Trophoblast cell (in vitro differentiated cells and primary cell): ENCODE measurements at regions not wholly inside any gene's neighbourhood (a gene's known extent, or its start where the extent isn't known, plus 50 kb on each side); places are given as distances from the start of the nearest gene placed in this dataset.

Experiments
- DNase-seq, 2 donors: peaks; one replicate each; pipeline ENCODE4 v3.0.0-alpha.2; 2016
- H2AFZ ChIP-seq: 2 replicates; pipeline ENCODE4 v1.6.1; 2013; ENCODE audit warnings: low read length, moderate library complexity, mild to moderate bottlenecking; ENCODE audit not compliant: insufficient read depth, poor library complexity
- H2AK5ac ChIP-seq: 2 replicates; pipeline ENCODE4 v1.6.1; 2013; ENCODE audit warnings: mild to moderate bottlenecking, low read length
- H2BK120ac ChIP-seq: 2 replicates; pipeline ENCODE4 v1.6.1; 2013; ENCODE audit warnings: low read length, mild to moderate bottlenecking, moderate library complexity; ENCODE audit not compliant: insufficient read depth, poor library complexity
- H2BK12ac ChIP-seq: 2 replicates; pipeline ENCODE4 v1.6.1; 2013; ENCODE audit warnings: mild to moderate bottlenecking, low read length, moderate library complexity
- H2BK5ac ChIP-seq: 2 replicates; pipeline ENCODE4 v1.6.1; 2013; ENCODE audit warnings: low read length, low read depth, moderate library complexity, mild to moderate bottlenecking; ENCODE audit not compliant: poor library complexity
- H3K14ac ChIP-seq: 2 replicates; pipeline ENCODE4 v1.6.1; 2013; ENCODE audit warnings: mild to moderate bottlenecking, low read length
- H3K18ac ChIP-seq: 2 replicates; pipeline ENCODE4 v1.6.1; 2013; ENCODE audit warnings: mild to moderate bottlenecking, low read length
- H3K23ac ChIP-seq: 2 replicates; pipeline ENCODE4 v1.6.1; 2013; ENCODE audit warnings: low read length
- H3K27ac ChIP-seq: 2 replicates; pipeline ENCODE4 v1.5.1; 2013; ENCODE audit warnings: low read depth, mild to moderate bottlenecking, inconsistent platforms, low read length, moderate library complexity
- H3K27me3 ChIP-seq: 2 replicates; pipeline ENCODE4 v1.6.1; 2013; ENCODE audit warnings: inconsistent platforms, mild to moderate bottlenecking, low read length, moderate library complexity; ENCODE audit not compliant: insufficient read depth
- H3K36me3 ChIP-seq, 2 experiments: 1 replicate in 1 of 2; 2 replicates in 1 of 2; pipeline ENCODE4 v1.6.1; 2013; ENCODE audit warnings: low read length in 2 of 2, mild to moderate bottlenecking in 2 of 2, moderate library complexity in 1 of 2; ENCODE audit not compliant: insufficient read depth in 2 of 2, control insufficient read depth in 1 of 2
- H3K4ac ChIP-seq: 2 replicates; pipeline ENCODE4 v1.6.1; 2013; ENCODE audit warnings: low read depth, mild to moderate bottlenecking, low read length, moderate library complexity
- H3K4me1 ChIP-seq, 2 experiments: 1 replicate in 1 of 2; 2 replicates in 1 of 2; pipeline ENCODE4 v1.6.1; 2013; ENCODE audit warnings: low read length in 2 of 2, mild to moderate bottlenecking in 2 of 2, moderate library complexity in 1 of 2; ENCODE audit not compliant: insufficient read depth in 2 of 2, control insufficient read depth in 1 of 2
- H3K4me2 ChIP-seq: 2 replicates; pipeline ENCODE4 v1.6.1; 2013; ENCODE audit warnings: inconsistent platforms, mild to moderate bottlenecking, low read length, moderate library complexity
- H3K4me3 ChIP-seq: 2 replicates; pipeline ENCODE4 v1.5.1; 2013; ENCODE audit warnings: mild to moderate bottlenecking, low read depth, low read length, inconsistent platforms
- H3K79me1 ChIP-seq: one replicate; pipeline ENCODE4 v1.6.1; 2013; ENCODE audit warnings: low read length
- H3K79me2 ChIP-seq: 2 replicates; pipeline ENCODE4 v1.6.1; 2013; ENCODE audit warnings: low read length, mild to moderate bottlenecking; ENCODE audit not compliant: control insufficient read depth, insufficient read depth, poor library complexity
- H3K9ac ChIP-seq: 2 replicates; pipeline ENCODE4 v1.6.1; 2013; ENCODE audit warnings: mild to moderate bottlenecking, low read length
- H3K9me3 ChIP-seq: 2 replicates; pipeline ENCODE4 v1.6.1; 2013; ENCODE audit warnings: low read depth, mild to moderate bottlenecking, control low read depth, inconsistent platforms, low read length; ENCODE audit not compliant: insufficient read depth
- H4K12ac ChIP-seq: 2 replicates; pipeline ENCODE4 v1.6.1; 2013; ENCODE audit warnings: low read depth, mild to moderate bottlenecking, low read length, moderate library complexity
- H4K8ac ChIP-seq: 2 replicates; pipeline ENCODE4 v1.6.1; 2013; ENCODE audit warnings: low read depth, mild to moderate bottlenecking, low read length, moderate library complexity
- H4K91ac ChIP-seq: one replicate; pipeline ENCODE4 v1.6.1; 2013; ENCODE audit warnings: low read depth, mild to moderate bottlenecking, low read length, moderate library complexity
- WGBS: extraction: QIAGEN DNeasy Blood & Tissue Kit; methylation state at CpG from one replicate; pipeline ENCODE4 v1.1.7; 2013; ENCODE audit warnings: missing lambda C conversion rate; ENCODE audit not compliant: insufficient read length, insufficient coverage; ENCODE audit errors: extremely low coverage; 5-methylcytosine and 5-hydroxymethylcytosine counted together

- Histone ChIP-seq H3K79me1 (no peaks in the 10 kb centered on the region), H2AFZ (no peak overlapping the region), H3K23ac (no peak overlapping the region), H3K9me3 (no peaks in the 10 kb centered on the region), H3K27ac (no peak overlapping the region), H3K36me3 (no peaks in the 10 kb centered on the region), H2AK5ac (no peak overlapping the region), H3K4ac (no peak overlapping the region), H3K27me3 (no peaks in the 10 kb centered on the region), H3K18ac (no peak overlapping the region), H3K4me3 (no peak overlapping the region), H3K79me2 (no peaks in the 10 kb centered on the region), H2BK5ac (no peak overlapping the region), H3K4me1 (peaks cover 0 to 4% of the 10 kb centered on the region in 2 experiments), H3K9ac (no peak overlapping the region), H2BK120ac (no peak overlapping the region), H2BK12ac (no peak overlapping the region), H4K8ac (no peak overlapping the region), H4K12ac (no peak overlapping the region), H4K91ac (no peak overlapping the region), H3K4me2 (no peak overlapping the region), H3K14ac (no peak overlapping the region)
- no peak for DNase-seq
- WGBS: no CpG with 5 or more reads among the region's 10 CpGs
Observed at GRCh38 chrX:4129626-4130025, 416.2 kb upstream of the PRKX start.

GRCh38 chrX:4118666-4119530 lies 405.4 kb upstream of the PRKX start:
- Histone ChIP-seq H3K18ac (no peak overlapping the region), H2BK12ac (no peak overlapping the region), H3K9me3 (no peaks in the 10 kb centered on the region), H3K23ac (no peak overlapping the region), H2AK5ac (no peak overlapping the region), H3K4me3 (no peak overlapping the region), H3K36me3 (no peaks in the 10 kb centered on the region), H2BK5ac (no peak overlapping the region), H2AFZ (no peak overlapping the region), H4K91ac (no peak overlapping the region), H2BK120ac (no peak overlapping the region), H3K27ac (no peak overlapping the region), H3K4ac (no peak overlapping the region), H3K79me2 (no peaks in the 10 kb centered on the region), H3K4me1 (no peaks in the 10 kb centered on the region), H4K8ac (no peak overlapping the region), H3K4me2 (no peak overlapping the region), H3K27me3 (no peaks in the 10 kb centered on the region), H4K12ac (no peak overlapping the region), H3K9ac (no peak overlapping the region), H3K79me1 (no peaks in the 10 kb centered on the region), H3K14ac (no peak overlapping the region)
- no CpG with 5 or more reads among the region's 8 CpGs for WGBS
- DNase-seq: no peak

- no peak overlapping the region for H4K12ac ChIP-seq
- H2BK5ac ChIP-seq: no peak overlapping the region
- H3K18ac ChIP-seq: no peak overlapping the region
- no peaks in the 10 kb centered on the region for H3K79me1 ChIP-seq
- no peak overlapping the region for H3K9ac ChIP-seq
- WGBS: no CpG with 5 or more reads among the region's 2 CpGs
- H3K36me3 ChIP-seq: no peaks in the 10 kb centered on the region
- H3K23ac ChIP-seq: no peak overlapping the region
- H3K4me3 ChIP-seq: no peak overlapping the region
- no peak overlapping the region for H4K8ac ChIP-seq
- no peak overlapping the region for H2AFZ ChIP-seq
- H2BK12ac ChIP-seq: no peak overlapping the region
- no peaks in the 10 kb centered on the region for H3K79me2 ChIP-seq
- no peak overlapping the region for H3K4me2 ChIP-seq
- no peak overlapping the region for H2BK120ac ChIP-seq
- no peak overlapping the region for H3K4ac ChIP-seq
- H3K27ac ChIP-seq: no peak overlapping the region
- no peaks in the 10 kb centered on the region for H3K4me1 ChIP-seq
- no peak overlapping the region for H4K91ac ChIP-seq
- H3K9me3 ChIP-seq: no peaks in the 10 kb centered on the region
- no peak for DNase-seq
- H3K27me3 ChIP-seq: no peaks in the 10 kb centered on the region
- no peak overlapping the region for H2AK5ac ChIP-seq
- no peak overlapping the region for H3K14ac ChIP-seq
Observed at GRCh38 chrX:4110964-4111363, 397.5 kb upstream of the PRKX start.

DNA sequence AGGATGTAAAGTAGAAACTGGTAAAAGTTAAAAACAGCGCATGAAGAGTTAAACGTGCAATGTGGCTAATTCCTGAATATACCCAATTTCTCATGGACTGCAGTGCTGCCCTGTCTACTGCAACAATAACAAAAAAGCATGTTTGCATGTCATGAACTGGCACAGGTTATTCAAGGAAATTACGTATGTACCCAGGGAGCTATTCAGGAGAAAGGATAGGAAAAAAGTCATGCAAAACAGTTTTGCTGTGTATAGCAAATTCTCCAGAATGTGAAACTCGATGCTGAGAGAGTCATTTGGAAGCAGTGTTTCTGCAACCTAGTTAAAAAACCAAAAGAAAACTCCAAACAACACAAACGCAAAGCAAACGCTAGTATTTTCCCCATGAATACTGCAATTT lies 381.5 kb upstream of the PRKX start:
- Histone ChIP-seq H4K8ac (no peak overlapping the region), H4K12ac (no peak overlapping the region), H3K27ac (no peak overlapping the region), H3K4me2 (no peak overlapping the region), H3K18ac (no peak overlapping the region), H2BK120ac (no peak overlapping the region), H3K4me3 (no peak overlapping the region), H2BK12ac (no peak overlapping the region), H4K91ac (no peak overlapping the region), H3K9me3 (no peaks in the 10 kb centered on the region), H3K14ac (no peak overlapping the region), H2AFZ (no peak overlapping the region), H2BK5ac (no peak overlapping the region), H3K79me2 (no peaks in the 10 kb centered on the region), H3K27me3 (no peaks in the 10 kb centered on the region), H3K36me3 (no peaks in the 10 kb centered on the region), H3K23ac (no peak overlapping the region), H3K4ac (no peak overlapping the region), H3K9ac (no peak overlapping the region), H3K4me1 (peaks cover 0 to 3% of the 10 kb centered on the region in 2 experiments), H2AK5ac (no peak overlapping the region), H3K79me1 (no peaks in the 10 kb centered on the region)
- WGBS: no CpG with 5 or more reads among the region's 6 CpGs
- no peak for DNase-seq
